Upper lobe of right lung (tissue), 1 donor: ENCODE measurements at regions not wholly inside any gene's neighbourhood (a gene's known extent, or its start where the extent isn't known, plus 50 kb on each side); places are given as distances from the start of the nearest gene placed in this dataset.

Experiments used
- ATAC-seq: fragments of 200-7000 bp; cut with Tn5 transposase; one replicate; pipeline ENCODE4 v1.9.1; 2020; ENCODE audit warnings: mild to moderate bottlenecking, moderate library complexity
- DNase-seq: peaks from one replicate; pipeline ENCODE4 v3.0.0-alpha.2; 2020
- H3K27ac ChIP-seq: fragments of 200-600 bp; one replicate; pipeline ENCODE4 v1.8.0; 2022
- H3K27me3 ChIP-seq: fragments of 200-600 bp; one replicate; pipeline ENCODE4 v1.8.0; 2022; ENCODE audit warnings: mild to moderate bottlenecking
- H3K36me3 ChIP-seq: fragments of 200-600 bp; one replicate; pipeline ENCODE4 v1.8.0; 2022
- H3K4me1 ChIP-seq: fragments of 200-600 bp; one replicate; pipeline ENCODE4 v1.8.0; 2022
- H3K4me3 ChIP-seq: fragments of 200-600 bp; one replicate; pipeline ENCODE4 v1.8.0; 2022; ENCODE audit warnings: mild to moderate bottlenecking
- H3K9me3 ChIP-seq: fragments of 200-600 bp; one replicate; pipeline ENCODE4 v1.8.0; 2022
- intact Hi-C: fragments of 100-400 bp; cut with DNase I; formaldehyde crosslinking; loops from one replicate; pipeline ENCODE4 v1.11.0; 2022
- TF ChIP-seq, protein P1 (sequence below): fragments of 200-600 bp; IDR thresholded peaks from one replicate; pipeline ENCODE4 v1.8.0; 2022; ENCODE audit warnings: antibody characterized with exemption
- donor health status: DM: no; HTN: yes; CAD: no; lungs with severe emphysema.

DNA sequence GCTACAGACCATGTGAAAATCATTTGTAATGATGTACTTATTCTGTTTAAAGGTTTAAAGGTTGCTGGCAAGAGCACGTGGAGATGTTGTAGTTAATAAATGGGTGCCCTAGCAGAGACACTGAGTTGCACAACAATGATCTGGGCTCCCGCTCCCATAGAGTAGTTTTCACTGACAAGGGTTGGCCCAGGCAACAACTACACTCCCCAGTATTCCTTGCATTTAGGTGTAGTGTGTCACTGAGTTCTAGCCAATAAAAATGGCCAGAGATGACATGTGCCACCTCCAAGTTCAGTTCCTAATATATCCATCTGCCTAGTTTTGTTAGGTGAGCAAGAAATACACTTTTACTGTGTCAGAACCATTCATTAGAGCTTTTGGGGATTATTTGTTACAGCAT lies 392.1 kb upstream of the MTPN start:
- H3K27me3 ChIP-seq: no peaks in the 10 kb centered on the region
- intact Hi-C loops: no loop called here
- no peaks in the 10 kb centered on the region for H3K36me3 ChIP-seq
- DNase-seq: no peak
- TF ChIP-seq, protein P1, sequence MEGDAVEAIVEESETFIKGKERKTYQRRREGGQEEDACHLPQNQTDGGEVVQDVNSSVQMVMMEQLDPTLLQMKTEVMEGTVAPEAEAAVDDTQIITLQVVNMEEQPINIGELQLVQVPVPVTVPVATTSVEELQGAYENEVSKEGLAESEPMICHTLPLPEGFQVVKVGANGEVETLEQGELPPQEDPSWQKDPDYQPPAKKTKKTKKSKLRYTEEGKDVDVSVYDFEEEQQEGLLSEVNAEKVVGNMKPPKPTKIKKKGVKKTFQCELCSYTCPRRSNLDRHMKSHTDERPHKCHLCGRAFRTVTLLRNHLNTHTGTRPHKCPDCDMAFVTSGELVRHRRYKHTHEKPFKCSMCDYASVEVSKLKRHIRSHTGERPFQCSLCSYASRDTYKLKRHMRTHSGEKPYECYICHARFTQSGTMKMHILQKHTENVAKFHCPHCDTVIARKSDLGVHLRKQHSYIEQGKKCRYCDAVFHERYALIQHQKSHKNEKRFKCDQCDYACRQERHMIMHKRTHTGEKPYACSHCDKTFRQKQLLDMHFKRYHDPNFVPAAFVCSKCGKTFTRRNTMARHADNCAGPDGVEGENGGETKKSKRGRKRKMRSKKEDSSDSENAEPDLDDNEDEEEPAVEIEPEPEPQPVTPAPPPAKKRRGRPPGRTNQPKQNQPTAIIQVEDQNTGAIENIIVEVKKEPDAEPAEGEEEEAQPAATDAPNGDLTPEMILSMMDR: no peak
- ATAC-seq: no peak
- no peak overlapping the region for H3K27ac ChIP-seq
- H3K4me1 ChIP-seq: no peaks in the 10 kb centered on the region
- H3K4me3 ChIP-seq: no peak overlapping the region
- H3K9me3 ChIP-seq: no peaks in the 10 kb centered on the region

DNA sequence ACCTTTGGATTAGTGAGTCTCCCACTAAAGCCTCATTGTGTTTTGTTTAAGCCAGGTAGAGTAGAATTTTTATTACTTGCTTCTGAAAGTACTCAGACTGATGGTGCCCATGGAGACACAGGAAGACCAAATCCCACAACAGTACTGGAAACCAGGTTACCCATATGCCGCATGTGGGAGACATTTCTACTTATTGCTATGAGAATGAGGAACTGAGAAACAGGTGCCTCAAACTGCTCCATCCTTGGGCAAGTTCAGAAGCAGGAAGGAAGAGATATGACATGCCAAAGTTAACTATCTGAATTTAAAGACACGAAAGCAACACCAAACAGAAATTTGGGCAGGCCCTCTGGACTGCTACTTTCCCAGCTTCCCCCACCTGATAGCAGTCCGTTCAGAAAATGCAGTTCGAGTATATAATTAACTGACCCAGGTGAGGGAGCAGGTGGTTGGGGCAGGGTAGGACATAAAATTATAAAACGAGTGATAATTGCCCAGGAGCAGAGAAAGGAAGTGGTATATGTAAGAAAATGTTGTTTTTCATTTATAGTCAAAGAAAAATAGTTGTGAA lies 382.3 kb upstream of the MTPN start:
- no peak overlapping the region for H3K4me3 ChIP-seq
- no peaks in the 10 kb centered on the region for H3K27me3 ChIP-seq
- TF ChIP-seq, protein P1: no peak
- ATAC-seq (no peak), DNase-seq (no peak)
- H3K27ac ChIP-seq: no peak overlapping the region
- H3K36me3 ChIP-seq: no peaks in the 10 kb centered on the region
- intact Hi-C loops: no loop called here
- no peaks in the 10 kb centered on the region for H3K9me3 ChIP-seq
- H3K4me1 ChIP-seq: no peaks in the 10 kb centered on the region

DNA sequence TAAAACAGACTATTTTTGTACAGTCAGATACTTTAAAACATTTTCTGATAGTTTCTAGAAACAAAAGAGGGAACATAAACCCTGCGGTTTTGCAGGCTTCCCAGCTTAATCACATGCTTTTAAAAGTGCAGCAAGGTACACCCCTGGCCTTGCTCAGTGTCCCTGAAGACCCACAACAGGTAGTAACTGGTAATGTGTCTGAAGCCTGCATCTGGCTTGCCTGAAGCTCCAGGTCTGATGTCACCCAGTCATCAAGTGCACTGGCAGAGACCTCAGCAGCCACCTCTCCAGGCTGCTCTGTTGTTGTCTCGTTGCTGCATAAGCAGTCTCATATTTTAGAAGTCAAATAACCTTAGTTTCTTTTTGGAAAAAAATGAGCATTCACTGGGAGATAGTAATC lies 376.1 kb upstream of the MTPN start:
- Histone ChIP-seq H3K36me3 (no peaks in the 10 kb centered on the region), H3K27me3 (no peaks in the 10 kb centered on the region), H3K9me3 (no peaks in the 10 kb centered on the region), H3K27ac (no peak overlapping the region), H3K4me3 (no peak overlapping the region), H3K4me1 (no peaks in the 10 kb centered on the region)
- TF ChIP-seq, protein P1: no peak
- intact Hi-C loops: no loop called here
- no peak for DNase-seq
- no peak for ATAC-seq

DNA sequence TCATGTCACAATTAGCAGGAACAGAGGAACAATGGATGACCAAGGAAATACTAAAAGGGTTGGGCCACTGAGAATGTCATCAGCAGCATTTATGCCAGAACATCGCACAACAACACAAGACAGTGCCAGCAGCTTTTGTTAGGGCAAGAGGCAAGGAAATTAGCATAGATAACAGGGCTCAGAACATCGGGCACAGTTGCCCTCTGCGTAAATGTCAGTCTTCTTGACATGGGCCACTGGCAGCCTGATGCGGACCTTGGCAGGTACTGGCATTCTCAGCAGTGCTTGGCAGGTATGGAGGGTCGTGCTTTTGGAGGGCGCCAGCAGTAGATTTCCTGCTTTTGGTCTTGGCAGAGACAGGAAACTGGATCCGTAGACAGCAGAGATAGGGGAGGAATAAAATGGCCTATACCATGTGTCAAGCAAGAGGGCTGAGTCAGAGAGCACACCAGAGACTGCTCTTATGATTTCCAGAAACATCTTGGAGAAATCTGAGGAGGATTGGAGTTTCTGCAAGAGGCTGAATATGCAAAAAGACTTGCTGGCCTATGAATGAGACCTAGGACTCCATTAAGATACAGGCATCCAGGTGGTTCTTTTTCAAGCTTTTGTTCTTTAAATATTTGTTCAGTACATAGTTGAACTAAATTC lies 371.5 kb upstream of the MTPN start:
- Histone ChIP-seq H3K4me3 (no peak overlapping the region), H3K27ac (no peak overlapping the region), H3K4me1 (no peaks in the 10 kb centered on the region), H3K36me3 (no peaks in the 10 kb centered on the region), H3K9me3 (no peaks in the 10 kb centered on the region), H3K27me3 (no peaks in the 10 kb centered on the region)
- TF ChIP-seq, protein P1: no peak
- no peak for ATAC-seq
- intact Hi-C loops: no loop called here
- no peak for DNase-seq

DNA sequence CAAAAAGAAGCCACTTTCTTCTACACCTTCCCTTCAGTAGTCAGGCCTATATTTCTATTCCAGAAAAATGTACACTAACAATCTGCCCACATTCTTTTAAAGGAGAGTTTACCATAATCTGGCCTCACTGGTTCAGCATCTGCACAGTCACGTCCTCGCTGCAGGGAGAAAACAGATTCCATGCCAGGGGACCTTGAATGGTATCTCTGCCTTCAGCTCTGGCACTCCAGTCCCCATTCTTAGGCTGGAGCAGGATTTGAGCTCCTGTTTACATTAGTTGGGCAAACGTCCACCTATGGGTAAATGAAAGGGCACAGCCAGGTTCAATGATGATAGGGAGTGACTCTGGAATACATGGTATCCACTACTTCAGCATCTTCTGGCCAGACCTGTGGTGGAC lies 371.0 kb upstream of the MTPN start:
- Histone ChIP-seq H3K27me3 (no peaks in the 10 kb centered on the region), H3K36me3 (no peaks in the 10 kb centered on the region), H3K27ac (no peak overlapping the region), H3K9me3 (no peaks in the 10 kb centered on the region), H3K4me1 (no peaks in the 10 kb centered on the region), H3K4me3 (no peak overlapping the region)
- intact Hi-C loops: no loop called here
- ATAC-seq (no peak), DNase-seq (no peak)
- TF ChIP-seq, protein P1: no peak

DNA sequence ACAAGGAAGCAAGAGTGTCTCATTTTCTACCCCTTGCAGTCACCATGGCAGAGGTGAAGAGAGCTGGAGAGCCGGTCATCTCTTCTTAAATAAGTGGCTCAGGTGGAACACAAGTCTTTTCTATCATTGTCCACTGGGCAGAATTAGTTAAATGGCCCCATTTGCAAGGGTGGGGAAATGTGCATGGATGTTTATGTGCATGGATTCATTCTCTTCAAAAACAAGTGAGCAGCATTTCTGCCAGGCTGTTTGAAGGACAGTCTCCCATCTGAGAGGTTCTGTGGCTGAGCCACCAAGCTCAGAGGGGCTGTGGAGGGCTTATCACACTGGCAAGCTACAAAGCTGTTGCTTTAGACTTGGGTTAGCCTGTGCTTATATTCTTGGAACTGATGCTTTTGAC lies 370.3 kb upstream of the MTPN start:
- no peaks in the 10 kb centered on the region for H3K27me3 ChIP-seq
- no peaks in the 10 kb centered on the region for H3K4me1 ChIP-seq
- H3K36me3 ChIP-seq: no peaks in the 10 kb centered on the region
- no peak overlapping the region for H3K4me3 ChIP-seq
- ATAC-seq (no peak), DNase-seq (no peak)
- H3K9me3 ChIP-seq: no peaks in the 10 kb centered on the region
- TF ChIP-seq, protein P1: no peak
- no peak overlapping the region for H3K27ac ChIP-seq
- intact Hi-C loops: no loop called here
